Ishikawa (cell line): ENCODE measurements at regions not wholly inside any gene's neighbourhood (a gene's known extent, or its start where the extent isn't known, plus 50 kb on each side); places are given as distances from the start of the nearest gene placed in this dataset.
A peak's percentile ranks its signal among the peaks of the same experiment; 100 is the strongest.

Experiments used
- CEBPB ChIP-seq: IDR thresholded peaks from 2 replicates; pipeline ENCODE4 v1.6.1; 2012
- CREB1 ChIP-seq: IDR thresholded peaks from 2 replicates; pipeline ENCODE4 v1.6.1; 2012; ENCODE audit warnings: low read depth
- EGR1 ChIP-seq: IDR thresholded peaks from 2 replicates; pipeline ENCODE4 v1.6.1; 2012
- EP300 ChIP-seq: IDR thresholded peaks from 2 replicates; pipeline ENCODE4 v1.6.1; 2012; ENCODE audit warnings: borderline replicate concordance
- FOXM1 ChIP-seq: IDR thresholded peaks from 2 replicates; pipeline ENCODE4 v1.6.1; 2012; ENCODE audit warnings: low read depth, borderline replicate concordance
- NFIC ChIP-seq: IDR thresholded peaks from 2 replicates; pipeline ENCODE4 v1.6.1; 2012
- RAD21 ChIP-seq: IDR thresholded peaks from 2 replicates; pipeline ENCODE4 v1.6.1; 2012; ENCODE audit warnings: low read depth
- TAF1 ChIP-seq: IDR thresholded peaks from 2 replicates; pipeline ENCODE4 v1.6.1; 2012; ENCODE audit warnings: low read depth, mild to moderate bottlenecking
- TCF12 ChIP-seq: IDR thresholded peaks from 2 replicates; pipeline ENCODE4 v1.6.1; 2012; ENCODE audit warnings: low read depth
- TEAD4 ChIP-seq: IDR thresholded peaks from 2 replicates; pipeline ENCODE4 v1.6.1; 2012
- YY1 ChIP-seq: IDR thresholded peaks from 2 replicates; pipeline ENCODE4 v1.6.1; 2012; ENCODE audit warnings: low read depth
- ZBTB7A ChIP-seq: IDR thresholded peaks from 2 replicates; pipeline ENCODE4 v1.6.1; 2012; ENCODE audit warnings: low read depth
- TF ChIP-seq, protein P1 (sequence below): IDR thresholded peaks from 2 replicates; pipeline ENCODE4 v1.6.1; 2012; ENCODE audit warnings: low read depth, mild to moderate bottlenecking
- TF ChIP-seq, protein P2 (sequence below): IDR thresholded peaks from 2 replicates; pipeline ENCODE4 v1.6.1; 2012
- TF ChIP-seq, protein P3 (sequence below): IDR thresholded peaks from 2 replicates; pipeline ENCODE4 v1.6.1; 2012

DNA sequence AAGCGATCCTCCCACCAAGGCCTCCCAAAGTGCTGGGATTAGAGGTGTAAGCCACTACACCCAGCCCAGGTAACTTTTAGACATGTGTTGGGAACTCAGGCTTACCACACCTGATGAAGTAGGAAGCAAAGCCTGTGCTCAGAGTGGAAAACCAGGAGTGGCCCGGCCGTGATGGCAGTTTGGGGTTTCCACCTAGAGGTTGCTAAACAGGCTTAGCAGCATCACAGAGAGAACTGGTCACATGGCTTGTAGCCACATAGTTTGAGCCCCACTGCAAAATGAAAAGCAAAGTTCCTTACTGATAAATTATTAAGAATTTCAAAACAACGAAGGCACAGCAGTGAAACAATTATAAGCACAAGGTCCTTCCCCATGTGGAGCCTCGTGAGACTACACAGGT lies 142.6 kb upstream of the CXADR start:
- 0 out of 2 replicates have a peak, but pooled peaks have one; percentile 17 for TF ChIP-seq TCF12
- no peak for TF ChIP-seq YY1
- no peak for TF ChIP-seq NFIC
- TF ChIP-seq, protein P1, sequence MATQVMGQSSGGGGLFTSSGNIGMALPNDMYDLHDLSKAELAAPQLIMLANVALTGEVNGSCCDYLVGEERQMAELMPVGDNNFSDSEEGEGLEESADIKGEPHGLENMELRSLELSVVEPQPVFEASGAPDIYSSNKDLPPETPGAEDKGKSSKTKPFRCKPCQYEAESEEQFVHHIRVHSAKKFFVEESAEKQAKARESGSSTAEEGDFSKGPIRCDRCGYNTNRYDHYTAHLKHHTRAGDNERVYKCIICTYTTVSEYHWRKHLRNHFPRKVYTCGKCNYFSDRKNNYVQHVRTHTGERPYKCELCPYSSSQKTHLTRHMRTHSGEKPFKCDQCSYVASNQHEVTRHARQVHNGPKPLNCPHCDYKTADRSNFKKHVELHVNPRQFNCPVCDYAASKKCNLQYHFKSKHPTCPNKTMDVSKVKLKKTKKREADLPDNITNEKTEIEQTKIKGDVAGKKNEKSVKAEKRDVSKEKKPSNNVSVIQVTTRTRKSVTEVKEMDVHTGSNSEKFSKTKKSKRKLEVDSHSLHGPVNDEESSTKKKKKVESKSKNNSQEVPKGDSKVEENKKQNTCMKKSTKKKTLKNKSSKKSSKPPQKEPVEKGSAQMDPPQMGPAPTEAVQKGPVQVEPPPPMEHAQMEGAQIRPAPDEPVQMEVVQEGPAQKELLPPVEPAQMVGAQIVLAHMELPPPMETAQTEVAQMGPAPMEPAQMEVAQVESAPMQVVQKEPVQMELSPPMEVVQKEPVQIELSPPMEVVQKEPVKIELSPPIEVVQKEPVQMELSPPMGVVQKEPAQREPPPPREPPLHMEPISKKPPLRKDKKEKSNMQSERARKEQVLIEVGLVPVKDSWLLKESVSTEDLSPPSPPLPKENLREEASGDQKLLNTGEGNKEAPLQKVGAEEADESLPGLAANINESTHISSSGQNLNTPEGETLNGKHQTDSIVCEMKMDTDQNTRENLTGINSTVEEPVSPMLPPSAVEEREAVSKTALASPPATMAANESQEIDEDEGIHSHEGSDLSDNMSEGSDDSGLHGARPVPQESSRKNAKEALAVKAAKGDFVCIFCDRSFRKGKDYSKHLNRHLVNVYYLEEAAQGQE = no peak
- TF ChIP-seq ZBTB7A = no peak
- TF ChIP-seq TAF1 = no peak
- TF ChIP-seq FOXM1 = no peak
- TF ChIP-seq CEBPB = no peak
- TF ChIP-seq, protein P2, sequence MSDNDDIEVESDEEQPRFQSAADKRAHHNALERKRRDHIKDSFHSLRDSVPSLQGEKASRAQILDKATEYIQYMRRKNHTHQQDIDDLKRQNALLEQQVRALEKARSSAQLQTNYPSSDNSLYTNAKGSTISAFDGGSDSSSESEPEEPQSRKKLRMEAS = no peak
- TF ChIP-seq CREB1 = no peak
- no peak for TF ChIP-seq TEAD4
- no peak for TF ChIP-seq EP300
- TF ChIP-seq, protein P3, sequence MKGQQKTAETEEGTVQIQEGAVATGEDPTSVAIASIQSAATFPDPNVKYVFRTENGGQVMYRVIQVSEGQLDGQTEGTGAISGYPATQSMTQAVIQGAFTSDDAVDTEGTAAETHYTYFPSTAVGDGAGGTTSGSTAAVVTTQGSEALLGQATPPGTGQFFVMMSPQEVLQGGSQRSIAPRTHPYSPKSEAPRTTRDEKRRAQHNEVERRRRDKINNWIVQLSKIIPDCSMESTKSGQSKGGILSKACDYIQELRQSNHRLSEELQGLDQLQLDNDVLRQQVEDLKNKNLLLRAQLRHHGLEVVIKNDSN = peak; percentile 70
- TF ChIP-seq RAD21 = no peak
- TF ChIP-seq EGR1 = no peak

DNA sequence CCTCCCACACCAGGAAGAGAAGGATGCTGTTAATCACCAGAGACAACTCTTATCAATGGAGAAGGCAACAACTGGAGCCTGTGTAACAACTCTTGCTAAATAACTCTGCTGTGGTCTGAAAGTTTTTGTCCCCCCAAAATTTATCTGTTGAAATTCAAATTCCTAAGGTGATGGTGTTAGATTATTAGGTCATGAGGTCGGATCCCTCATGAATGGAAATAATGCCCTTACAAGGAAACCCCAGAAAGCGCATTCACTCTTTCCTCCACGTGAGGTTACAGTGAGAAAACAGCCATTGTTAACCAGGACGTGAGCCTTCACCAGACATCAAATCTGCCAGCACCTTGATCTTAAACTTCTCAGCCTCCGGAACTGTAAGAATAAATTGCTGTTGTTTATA lies 141.9 kb upstream of the CXADR start:
- no peak for TF ChIP-seq NFIC
- TF ChIP-seq ZBTB7A = no peak
- no peak for TF ChIP-seq CREB1
- no peak for TF ChIP-seq YY1
- TF ChIP-seq TAF1 = no peak
- TF ChIP-seq, protein P3 = no peak
- TF ChIP-seq, protein P1 = no peak
- no peak for TF ChIP-seq EP300
- TF ChIP-seq FOXM1 = no peak
- no peak for TF ChIP-seq CEBPB
- TF ChIP-seq TEAD4 = no peak
- TF ChIP-seq RAD21 = no peak

DNA sequence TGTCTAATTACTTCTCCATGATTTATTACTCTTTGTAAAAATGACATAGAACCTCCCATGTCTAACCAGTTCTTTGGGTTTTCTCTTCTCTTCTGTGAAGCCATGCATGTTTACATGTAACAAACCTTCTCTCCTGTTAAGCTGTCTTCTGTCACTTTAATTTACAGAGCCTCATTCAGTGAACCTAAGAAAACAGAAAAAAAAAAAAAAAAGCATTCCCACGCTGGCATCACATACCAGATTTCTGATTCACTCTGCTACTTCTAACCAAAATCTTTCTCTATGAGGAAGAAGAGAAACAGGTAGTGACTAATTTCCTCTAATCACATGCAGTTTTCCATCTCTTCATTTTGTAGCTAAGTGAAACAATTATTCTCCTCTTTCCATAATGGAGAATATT lies 141.4 kb upstream of the CXADR start:
- TF ChIP-seq TEAD4 (peak; percentile 56; the same call in 1 of the 2 replicates), RAD21 (no peak)
- TF ChIP-seq, protein P1 = no peak

GRCh38 chr21:17372200-17372599 lies 140.6 kb upstream of the CXADR start:
- TF ChIP-seq, protein P3 = no peak
- no peak for TF ChIP-seq ZBTB7A
- TF ChIP-seq EGR1 = no peak
- no peak for TF ChIP-seq YY1
- TF ChIP-seq RAD21 = no peak
- no peak for TF ChIP-seq TCF12
- no peak for TF ChIP-seq NFIC

DNA sequence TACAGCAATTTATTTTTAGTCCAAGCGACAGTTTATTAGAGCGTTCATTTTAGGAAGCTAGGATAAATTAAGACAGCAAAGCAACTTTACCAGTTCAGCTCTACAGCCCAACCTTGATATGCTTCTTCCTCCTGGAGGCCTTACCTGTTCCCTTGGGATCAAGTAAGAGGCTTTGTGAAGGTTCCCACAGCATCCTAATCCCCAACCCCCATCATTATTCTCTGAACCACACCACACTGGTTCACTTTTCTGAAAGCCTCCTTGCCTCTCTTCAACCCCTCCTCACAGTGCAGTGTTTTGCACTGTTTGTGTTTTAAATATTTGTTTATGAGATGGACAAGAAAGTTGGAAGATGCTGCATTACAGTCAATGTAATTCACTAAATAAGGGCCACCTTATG lies 126.3 kb upstream of the CXADR start:
- TF ChIP-seq, protein P1 = no peak
- TF ChIP-seq RAD21 (no peak), FOXM1 (no peak), CEBPB (no peak), EGR1 (no peak)
- TF ChIP-seq, protein P3 = no peak
